Caco-2 (cell line): ENCODE measurements at regions not wholly inside any gene's neighbourhood (a gene's known extent, or its start where the extent isn't known, plus 50 kb on each side); places are given as distances from the start of the nearest gene placed in this dataset.

Source experiments
- BruUV-seq: library from RNA; stranded (reverse); fragments of 400-500 nt; replicated peaks from 2 replicates; lab custom pipeline; 2021; lab: Mats Ljungman, UMichigan
- CTCF ChIA-PET: fragments of 300-600 bp; sonication (Branson Sonifier 250); formaldehyde crosslinking; loops from one replicate; lab custom pipeline; 2022; ENCODE audit warnings: antibody characterized with exemption; lab: Charles Lee
- POLR2A ChIA-PET: fragments of 300-600 bp; sonication (Branson Sonifier 250); formaldehyde crosslinking; loops from one replicate; lab custom pipeline; 2022; ENCODE audit warnings: antibody characterized with exemption; lab: Charles Lee
- DNase-seq, 2 experiments: peaks; one replicate each; pipeline versions ENCODE4 v3.0.0 to v3.0.0-alpha.2; 2020 to 2022
- H3K27me3 ChIP-seq: replicated peaks from 2 replicates; pipeline ENCODE4 v1.6.0; 2011; ENCODE audit warnings: low read length; ENCODE audit not compliant: control insufficient read depth, insufficient read depth
- H3K36me3 ChIP-seq: 2 replicates; pipeline ENCODE4 v1.5.1; 2011; ENCODE audit warnings: low read length; ENCODE audit not compliant: control insufficient read depth, insufficient read depth
- H3K4me1 ChIP-seq: fragments of 250-450 bp; sonication (Bioruptor Pico); 2 replicates; pipeline ENCODE4 v1.5.1; 2020; ENCODE audit warnings: mild to moderate bottlenecking
- H3K4me3 ChIP-seq: 2 replicates; pipeline ENCODE4 v1.5.1; 2011; ENCODE audit warnings: low read depth, mild to moderate bottlenecking, control low read depth, low read length
- H3K9me3 ChIP-seq: fragments of 250-450 bp; sonication (Bioruptor Pico); 2 replicates; pipeline ENCODE4 v1.5.1; 2020; ENCODE audit warnings: mild to moderate bottlenecking, moderate library complexity
- H3K27ac Mint-ChIP-seq: one replicate; pipeline ENCODE4 v1.8.0; 2022; ENCODE audit warnings: mixed read lengths; ENCODE audit not compliant: unreplicated experiment
- H3K27me3 Mint-ChIP-seq: one replicate; pipeline ENCODE4 v1.8.0; 2022; ENCODE audit warnings: mixed read lengths; ENCODE audit not compliant: insufficient read depth, unreplicated experiment
- H3K36me3 Mint-ChIP-seq: one replicate; pipeline ENCODE4 v1.8.0; 2022; ENCODE audit warnings: mild to moderate bottlenecking, mixed read lengths; ENCODE audit not compliant: insufficient read depth, unreplicated experiment
- H3K4me1 Mint-ChIP-seq: one replicate; pipeline ENCODE4 v1.8.0; 2022; ENCODE audit warnings: low read depth, mixed read lengths; ENCODE audit not compliant: unreplicated experiment
- H3K4me3 Mint-ChIP-seq: one replicate; pipeline ENCODE4 v1.8.0; 2022; ENCODE audit warnings: mild to moderate bottlenecking, moderate library complexity, mixed read lengths; ENCODE audit not compliant: unreplicated experiment
- H3K9me3 Mint-ChIP-seq: one replicate; pipeline ENCODE4 v1.8.0; 2022; ENCODE audit warnings: mixed read lengths; ENCODE audit not compliant: unreplicated experiment
- intact Hi-C: fragments of 100-400 bp; cut with micrococcal nuclease; formaldehyde crosslinking; loops from one replicate; pipeline ENCODE4 v1.10.0; 2022; ENCODE audit not compliant: unreplicated experiment
- TF ChIP-seq, protein P1 (sequence below), 2 experiments: fragments of 200-600 bp in 1 of 2; IDR thresholded peaks; 1 replicate in 1 of 2; 2 replicates in 1 of 2; pipeline versions ENCODE4 v1.5.1 to v1.8.0; 2011 to 2022; ENCODE audit warnings: antibody characterized with exemption in 1 of 2, control low read depth in 1 of 2, inconsistent platforms in 1 of 2, low read depth in 1 of 2, low read length in 1 of 2, mild to moderate bottlenecking in 1 of 2, moderate library complexity in 1 of 2; ENCODE audit not compliant: insufficient read depth in 1 of 2, severe bottlenecking in 1 of 2, unreplicated experiment in 1 of 2

DNA sequence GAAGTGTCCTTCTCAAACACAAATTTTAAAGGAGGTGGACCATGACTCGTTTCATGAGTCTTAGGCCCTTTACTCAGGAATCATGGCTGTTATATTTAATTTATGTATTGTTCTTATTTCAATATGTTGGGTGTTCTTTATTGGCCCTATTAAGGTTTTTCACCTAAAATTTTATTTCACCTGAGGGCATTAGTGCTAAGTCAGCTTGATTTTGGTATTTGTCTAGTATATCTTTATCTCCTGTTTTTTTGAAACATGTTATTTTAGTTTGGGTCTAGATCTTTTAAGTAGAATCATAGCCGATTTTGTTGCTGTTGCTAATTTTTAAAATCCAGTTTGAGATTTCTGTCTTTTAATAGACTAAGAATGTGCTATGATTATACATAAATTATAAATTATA lies 430.4 kb downstream of the RPS6KC1 start:
- TF ChIP-seq, protein P1, sequence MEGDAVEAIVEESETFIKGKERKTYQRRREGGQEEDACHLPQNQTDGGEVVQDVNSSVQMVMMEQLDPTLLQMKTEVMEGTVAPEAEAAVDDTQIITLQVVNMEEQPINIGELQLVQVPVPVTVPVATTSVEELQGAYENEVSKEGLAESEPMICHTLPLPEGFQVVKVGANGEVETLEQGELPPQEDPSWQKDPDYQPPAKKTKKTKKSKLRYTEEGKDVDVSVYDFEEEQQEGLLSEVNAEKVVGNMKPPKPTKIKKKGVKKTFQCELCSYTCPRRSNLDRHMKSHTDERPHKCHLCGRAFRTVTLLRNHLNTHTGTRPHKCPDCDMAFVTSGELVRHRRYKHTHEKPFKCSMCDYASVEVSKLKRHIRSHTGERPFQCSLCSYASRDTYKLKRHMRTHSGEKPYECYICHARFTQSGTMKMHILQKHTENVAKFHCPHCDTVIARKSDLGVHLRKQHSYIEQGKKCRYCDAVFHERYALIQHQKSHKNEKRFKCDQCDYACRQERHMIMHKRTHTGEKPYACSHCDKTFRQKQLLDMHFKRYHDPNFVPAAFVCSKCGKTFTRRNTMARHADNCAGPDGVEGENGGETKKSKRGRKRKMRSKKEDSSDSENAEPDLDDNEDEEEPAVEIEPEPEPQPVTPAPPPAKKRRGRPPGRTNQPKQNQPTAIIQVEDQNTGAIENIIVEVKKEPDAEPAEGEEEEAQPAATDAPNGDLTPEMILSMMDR (IDR thresholded peaks at IDR 0.05; ENCODE audit: insufficient read depth in 1 of 2, low read depth in 1 of 2, low read length in 1 of 2, severe bottlenecking in 1 of 2, unreplicated experiment in 1 of 2) = no peak
- no peak overlapping the region for H3K27ac Mint-ChIP-seq
- DNase-seq = no peak
- H3K4me3 Mint-ChIP-seq = no peak overlapping the region
- CTCF ChIA-PET = no interaction called here
- Histone ChIP-seq H3K36me3 (no peaks in the 10 kb centered on the region), H3K4me3 (no peak overlapping the region), H3K4me1 (no peaks in the 10 kb centered on the region), H3K9me3 (no peaks in the 10 kb centered on the region), H3K27me3 (no peaks in the 10 kb centered on the region; the same call in 1 of the 2 replicates)
- H3K9me3 Mint-ChIP-seq = no peaks in the 10 kb centered on the region
- H3K36me3 Mint-ChIP-seq = peaks cover 4% of the 10 kb centered on the region
- intact Hi-C loops = no loop called here
- H3K4me1 Mint-ChIP-seq = no peaks in the 10 kb centered on the region
- H3K27me3 Mint-ChIP-seq = no peaks in the 10 kb centered on the region
- BruUV-seq = no TSS peak
- POLR2A ChIA-PET = no interaction called here

- Mint-ChIP-seq H3K4me3 (no peak overlapping the region), H3K27me3 (no peaks in the 10 kb centered on the region), H3K4me1 (no peaks in the 10 kb centered on the region), H3K27ac (no peak overlapping the region), H3K9me3 (no peaks in the 10 kb centered on the region), H3K36me3 (no peaks in the 10 kb centered on the region)
- TF ChIP-seq, protein P1 (IDR thresholded peaks at IDR 0.05; ENCODE audit: insufficient read depth in 1 of 2, low read depth in 1 of 2, low read length in 1 of 2, severe bottlenecking in 1 of 2, unreplicated experiment in 1 of 2) = no peak
- Histone ChIP-seq H3K9me3 (no peaks in the 10 kb centered on the region), H3K4me1 (no peaks in the 10 kb centered on the region), H3K27me3 (no peaks in the 10 kb centered on the region; the same call in 1 of the 2 replicates), H3K36me3 (no peaks in the 10 kb centered on the region), H3K4me3 (no peak overlapping the region)
- no peak for DNase-seq
- intact Hi-C loops = no loop called here
- POLR2A ChIA-PET = no interaction called here
- CTCF ChIA-PET = no interaction called here
- BruUV-seq = no TSS peak
Measured at GRCh38 chr1:213484333-213484732, 433.3 kb downstream of the RPS6KC1 start.

DNA sequence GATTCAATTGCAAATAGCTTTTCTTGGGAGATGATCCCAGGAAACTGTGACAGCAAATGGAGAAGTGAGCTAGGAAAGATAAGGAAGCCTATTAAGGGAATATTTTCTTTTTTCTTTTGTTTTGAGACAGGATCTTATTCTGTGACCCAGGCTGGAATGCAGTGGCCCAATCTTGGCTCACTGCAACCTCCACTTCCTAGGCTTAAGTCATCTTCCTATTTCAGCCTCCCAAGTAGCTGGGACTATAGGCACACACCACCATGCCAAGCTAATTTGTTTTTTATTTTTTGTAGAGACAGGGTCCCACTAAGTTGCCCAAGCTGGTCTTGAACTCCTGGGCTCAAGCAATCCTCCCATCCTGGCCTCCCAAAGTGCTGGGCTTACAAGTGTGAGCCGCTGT lies 433.7 kb downstream of the RPS6KC1 start:
- intact Hi-C loops = no loop called here
- Mint-ChIP-seq H3K4me3 (no peak overlapping the region), H3K4me1 (no peaks in the 10 kb centered on the region), H3K27me3 (no peaks in the 10 kb centered on the region), H3K36me3 (no peaks in the 10 kb centered on the region), H3K27ac (no peak overlapping the region), H3K9me3 (no peaks in the 10 kb centered on the region)
- H3K27me3 ChIP-seq = no peaks in the 10 kb centered on the region; the same call in 1 of the 2 replicates
- H3K36me3 ChIP-seq = no peaks in the 10 kb centered on the region
- H3K4me3 ChIP-seq = no peak overlapping the region
- no TSS peak for BruUV-seq
- H3K9me3 ChIP-seq = no peaks in the 10 kb centered on the region
- TF ChIP-seq, protein P1 (IDR thresholded peaks at IDR 0.05; ENCODE audit: insufficient read depth in 1 of 2, low read depth in 1 of 2, low read length in 1 of 2, severe bottlenecking in 1 of 2, unreplicated experiment in 1 of 2) = no peak
- DNase-seq = no peak
- no peaks in the 10 kb centered on the region for H3K4me1 ChIP-seq
- ChIA-PET POLR2A (no interaction called here), CTCF (no interaction called here)
